NOMO-1 (cell line): ENCODE measurements at regions not wholly inside any gene's neighbourhood (a gene's known extent, or its start where the extent isn't known, plus 50 kb on each side); places are given as distances from the start of the nearest gene placed in this dataset.

Experiments
- DNase-seq, 2 experiments: peaks; one replicate each; lab custom pipeline; 2025; ENCODE audit not compliant: unreplicated experiment in 2 of 2; lab: John Stamatoyannopoulos, UW

GRCh38 chr4:136590440-136590839 is 941.9 kb downstream of the PCDH18 start:
- no peak for DNase-seq

- no peak for DNase-seq
These were observed 948.7 kb downstream of the PCDH18 start for GRCh38 chr4:136583567-136583966.

DNA sequence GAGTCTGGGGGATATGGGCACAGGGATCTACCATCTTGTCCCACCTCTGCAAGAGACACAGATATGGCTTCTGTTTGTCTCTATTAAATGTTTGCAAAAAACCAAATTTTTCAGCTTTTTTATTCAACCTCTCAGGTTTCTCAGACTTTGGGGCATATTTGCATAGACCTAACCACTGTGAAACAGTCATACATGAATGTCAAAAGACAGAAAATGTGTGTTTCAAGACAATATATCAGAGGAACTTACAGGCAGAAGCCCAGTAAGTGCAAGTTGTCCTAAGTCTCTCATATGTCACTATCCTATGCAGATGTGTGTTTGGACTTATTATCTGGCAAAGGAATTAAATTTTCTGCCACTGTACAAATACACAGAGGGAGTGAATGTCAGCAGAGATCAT is 951.2 kb downstream of the PCDH18 start:
- DNase-seq = no peak

DNA sequence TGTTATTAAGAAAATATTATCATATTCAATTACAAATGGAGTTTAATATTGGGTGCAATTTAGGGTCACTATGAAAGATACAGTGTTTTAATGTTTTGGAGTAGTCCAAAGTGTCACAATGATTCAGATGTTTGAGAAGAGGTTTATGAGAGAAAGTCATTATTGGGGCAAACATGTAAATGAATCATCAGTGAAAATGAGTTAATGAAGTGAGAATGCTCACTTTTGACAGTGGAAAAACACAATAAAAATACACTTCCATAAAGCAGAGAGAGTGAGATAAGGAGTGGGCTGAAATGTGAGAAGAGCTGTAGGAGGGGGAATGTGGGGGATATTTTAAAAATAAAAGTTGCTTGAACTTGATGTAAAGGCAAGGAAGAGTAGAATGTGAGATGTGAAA is 957.1 kb downstream of the PCDH18 start:
- no peak for DNase-seq

DNA sequence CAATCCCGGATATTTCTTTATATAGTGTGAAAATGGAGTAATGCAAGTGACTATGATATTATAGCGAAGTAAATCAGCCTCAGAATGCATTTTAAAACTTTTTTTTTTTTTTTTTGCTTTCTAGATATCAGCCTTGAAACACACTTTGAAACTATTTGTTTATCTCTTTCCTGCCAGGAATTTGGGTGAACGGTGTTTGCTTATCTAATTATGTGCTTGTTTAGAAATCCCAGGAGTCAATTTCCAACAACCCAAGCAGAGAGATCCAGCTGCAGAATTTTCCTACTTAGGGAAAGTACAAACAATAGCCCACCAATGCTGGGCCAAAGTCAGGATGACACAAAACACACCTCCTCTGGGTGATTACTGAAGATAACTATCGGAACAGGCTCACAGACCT is 958.8 kb downstream of the PCDH18 start:
- DNase-seq = no peak

DNA sequence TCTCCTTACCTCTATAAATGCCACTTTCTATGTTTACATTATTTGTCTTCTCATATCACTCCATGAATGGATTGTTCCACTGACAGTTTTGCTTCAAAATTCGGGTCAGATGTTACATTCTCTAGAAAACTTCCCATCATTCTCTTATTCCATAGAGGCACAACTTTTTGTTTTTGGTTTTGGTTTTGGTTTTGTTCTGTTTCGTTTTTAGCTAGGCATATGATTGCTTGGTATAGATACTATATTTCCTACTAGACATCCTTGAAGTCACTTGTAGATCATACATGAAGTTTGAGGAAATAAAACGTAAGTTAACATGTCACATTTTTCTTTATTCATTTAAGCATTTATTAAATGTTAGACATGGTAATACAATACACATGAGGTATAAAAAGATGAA is 961.0 kb downstream of the PCDH18 start:
- no peak for DNase-seq

DNA sequence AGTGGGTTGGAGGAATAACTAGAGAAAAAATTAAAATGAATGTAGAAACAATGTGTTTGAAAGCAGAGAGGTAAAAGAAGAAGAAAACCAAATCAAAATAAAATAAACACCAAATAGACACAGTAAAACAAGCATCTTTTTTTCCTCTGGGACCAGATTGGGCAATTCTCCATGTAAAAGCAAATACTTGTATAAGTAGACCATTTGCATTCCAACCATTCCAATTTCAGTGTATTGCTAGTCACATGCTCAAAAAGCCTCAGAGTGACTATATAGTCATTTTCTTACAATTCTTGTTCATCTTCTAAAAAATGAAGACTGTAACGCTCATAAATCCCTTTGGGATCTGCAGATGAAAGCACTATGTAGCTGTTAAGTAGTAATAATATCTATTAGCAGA is 969.5 kb downstream of the PCDH18 start:
- DNase-seq = no peak

DNA sequence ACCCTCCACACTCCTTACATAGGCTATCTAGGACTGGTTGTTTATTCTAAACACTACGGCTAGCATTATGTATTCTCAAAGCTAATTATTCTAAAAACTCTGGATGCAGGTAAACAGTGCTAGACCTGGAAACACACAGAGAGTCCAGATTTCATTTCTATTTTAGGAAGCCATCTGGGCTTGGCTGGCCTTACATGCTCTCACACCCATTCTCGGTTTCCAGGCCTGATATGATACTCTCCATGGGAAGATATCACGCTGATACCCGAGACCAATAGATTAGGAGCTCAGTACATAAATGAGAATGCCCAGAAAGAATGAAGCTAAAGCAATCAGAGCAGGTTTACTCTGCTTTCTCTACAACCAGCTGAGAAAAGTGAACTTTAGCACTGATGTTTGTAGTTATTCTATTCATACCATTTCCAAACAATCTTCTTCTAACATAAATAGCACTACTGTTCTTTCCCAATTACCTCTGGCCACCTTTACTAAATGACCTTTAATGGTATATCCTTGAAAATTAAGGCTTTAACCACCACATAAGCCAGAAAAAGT is 973.3 kb downstream of the PCDH18 start:
- DNase-seq = no peak

DNA sequence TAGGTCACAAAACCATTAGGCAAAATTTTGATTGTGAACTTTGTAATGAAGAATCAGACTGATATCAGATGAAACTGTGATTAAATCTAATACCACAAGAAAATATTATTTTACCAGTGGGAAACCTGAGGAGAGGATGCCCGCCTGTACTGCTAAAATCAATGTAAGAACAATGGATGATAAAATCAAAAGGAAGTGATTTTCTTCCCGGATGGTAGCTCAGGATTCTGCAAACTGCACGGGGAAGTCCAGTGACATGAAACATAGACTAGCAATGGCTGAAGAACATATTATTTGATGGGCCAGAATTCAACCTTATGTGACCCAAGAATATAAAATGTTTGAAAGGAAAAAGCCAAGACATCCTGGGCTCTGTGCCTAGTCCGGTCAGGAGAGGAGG is 974.9 kb downstream of the PCDH18 start:
- DNase-seq = no peak

GRCh38 chr4:136554033-136554432 is 978.3 kb downstream of the PCDH18 start:
- no peak for DNase-seq

DNA sequence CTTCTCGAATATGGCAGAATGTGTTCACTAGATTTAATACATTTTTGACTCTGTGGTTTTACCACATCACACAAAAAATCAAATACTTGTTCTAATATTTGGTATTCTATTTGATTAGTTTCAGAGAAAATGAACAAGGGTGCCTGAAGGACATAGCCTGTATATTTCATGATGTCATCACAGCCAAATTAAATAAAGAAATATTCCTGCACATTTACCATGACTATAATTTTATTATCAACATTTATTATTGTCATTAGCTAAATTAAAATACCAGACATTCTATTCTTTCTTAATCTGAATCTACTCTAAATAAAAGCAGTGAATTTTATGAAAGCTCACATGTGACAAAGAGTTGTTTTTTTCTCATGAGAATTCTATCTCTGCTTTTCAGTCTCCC is 980.5 kb downstream of the PCDH18 start:
- no peak for DNase-seq

DNA sequence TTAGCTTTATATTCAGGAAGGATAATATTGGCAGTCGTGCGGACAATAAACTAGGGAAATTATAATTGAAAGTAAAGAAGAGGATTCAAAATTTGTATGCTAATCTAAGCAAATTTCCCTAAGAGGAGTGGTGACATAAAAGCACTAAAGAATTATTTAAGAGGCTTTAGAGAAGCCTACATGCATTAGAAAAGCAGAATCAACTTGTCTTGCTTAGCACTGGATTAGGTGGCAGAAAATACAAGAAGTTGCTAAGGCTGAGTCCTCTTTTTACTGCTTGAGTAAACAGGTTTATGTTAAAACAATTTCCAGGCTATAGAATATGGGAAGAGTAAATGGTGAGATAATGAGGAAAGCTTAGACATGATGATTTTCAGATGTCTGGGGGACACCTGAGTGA is 991.5 kb downstream of the PCDH18 start:
- no peak for DNase-seq

- no peak for DNase-seq
These were observed 1004.2 kb downstream of the PCDH18 start for GRCh38 chr4:136528131-136528530.

DNA sequence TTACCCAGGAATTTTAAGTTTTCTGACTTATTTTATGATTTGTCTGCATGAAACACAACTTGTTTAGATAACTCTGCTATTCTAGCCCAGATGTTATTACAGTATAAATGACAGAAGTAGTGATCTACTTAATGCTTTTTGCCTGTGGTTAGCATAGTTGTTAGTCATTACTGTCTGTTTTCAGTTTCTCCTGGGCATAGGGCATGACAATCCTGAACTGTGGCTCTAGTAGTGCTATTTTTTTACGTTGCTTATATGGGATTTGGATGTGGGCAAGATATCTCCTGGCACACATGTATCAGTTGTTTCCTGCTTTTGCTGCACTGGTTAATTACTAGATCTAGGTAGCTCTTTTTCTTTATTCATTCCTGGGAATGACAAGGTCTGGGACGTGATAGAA is 1005.8 kb downstream of the PCDH18 start:
- DNase-seq = no peak

DNA sequence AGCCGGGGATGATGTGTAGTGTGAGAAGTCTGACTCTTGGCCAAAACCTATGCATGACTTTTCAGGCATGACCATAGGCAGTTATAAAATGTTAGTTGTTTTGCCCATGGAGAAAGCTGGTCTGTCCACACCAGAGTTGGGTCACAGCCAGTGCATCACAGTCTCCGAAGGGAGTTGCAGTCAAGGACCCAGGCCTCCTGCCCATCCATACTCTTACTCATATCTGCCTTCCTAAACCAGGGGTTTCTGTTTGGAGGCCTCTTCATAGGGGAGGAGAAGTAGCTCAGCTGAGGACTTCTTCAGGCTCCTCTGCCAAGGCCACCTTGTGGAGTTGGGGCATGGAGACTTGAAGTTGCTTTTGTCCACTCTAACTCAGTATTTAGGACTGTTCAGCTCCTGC is 1008.3 kb downstream of the PCDH18 start:
- no peak for DNase-seq

GRCh38 chr4:136516371-136516770 is 1015.9 kb downstream of the PCDH18 start:
- DNase-seq = no peak

DNA sequence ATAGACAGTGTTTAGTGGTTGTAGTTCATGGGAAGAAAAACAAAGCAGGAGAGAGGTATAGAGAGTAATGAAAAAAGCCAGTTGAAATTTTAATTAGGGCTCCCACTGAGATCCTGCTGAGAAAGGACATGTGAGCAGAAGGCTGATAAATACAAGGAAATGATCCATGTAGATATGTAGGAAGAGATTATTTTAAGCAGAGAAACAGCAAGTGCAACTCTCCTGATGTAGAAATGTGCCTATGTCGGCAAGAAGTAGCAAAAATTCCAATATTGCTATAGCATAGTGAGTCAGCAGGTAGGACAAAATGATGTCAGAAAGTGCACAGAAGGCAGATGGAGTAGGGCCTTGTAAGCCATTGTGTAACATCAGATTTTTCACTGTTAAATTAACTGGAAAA is 1027.3 kb downstream of the PCDH18 start:
- DNase-seq = no peak

- DNase-seq = no peak
These were observed 1036.4 kb downstream of the PCDH18 start for GRCh38 chr4:136495851-136496250.

- no peak for DNase-seq
These were observed 1037.2 kb downstream of the PCDH18 start for GRCh38 chr4:136495076-136495475.

DNA sequence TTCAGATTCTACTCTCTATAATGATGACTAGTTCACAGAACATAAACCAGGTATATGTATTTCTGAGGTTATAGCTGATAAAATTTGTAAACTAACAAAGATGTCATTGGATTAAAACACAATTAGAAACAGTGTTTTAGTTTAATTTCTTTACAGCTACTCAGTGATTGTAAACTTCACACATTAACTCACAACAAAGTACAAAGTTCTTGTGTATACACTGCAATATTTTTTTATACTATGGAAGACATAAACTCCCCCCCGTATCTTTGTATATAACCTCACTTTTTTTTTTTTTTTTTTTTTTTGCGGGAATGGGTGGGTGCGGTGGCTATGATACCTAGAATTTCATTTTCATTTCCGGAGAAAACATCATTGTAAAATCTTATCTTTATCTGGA is 1043.2 kb downstream of the PCDH18 start:
- DNase-seq = no peak

DNA sequence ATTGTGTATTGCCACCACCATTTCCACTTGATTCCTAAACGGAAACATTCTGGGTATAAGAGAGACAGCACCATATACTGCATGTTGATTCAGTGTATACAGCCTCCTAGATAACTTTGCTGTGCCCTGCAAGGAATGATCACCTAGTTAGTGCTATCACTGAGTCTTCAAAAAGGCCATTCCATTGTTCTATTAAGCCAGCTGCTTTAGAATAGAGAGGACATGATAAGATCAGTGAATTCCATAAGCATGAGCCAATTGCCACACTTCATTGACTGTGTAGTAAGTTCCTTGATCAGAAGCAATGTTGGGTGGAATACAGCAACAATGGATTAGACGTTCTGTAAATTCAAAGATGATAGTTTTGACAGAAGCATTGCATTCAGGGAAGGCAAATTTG is 1047.3 kb downstream of the PCDH18 start:
- DNase-seq = no peak

GRCh38 chr4:136476753-136477152 is 1055.5 kb downstream of the PCDH18 start:
- no peak for DNase-seq

DNA sequence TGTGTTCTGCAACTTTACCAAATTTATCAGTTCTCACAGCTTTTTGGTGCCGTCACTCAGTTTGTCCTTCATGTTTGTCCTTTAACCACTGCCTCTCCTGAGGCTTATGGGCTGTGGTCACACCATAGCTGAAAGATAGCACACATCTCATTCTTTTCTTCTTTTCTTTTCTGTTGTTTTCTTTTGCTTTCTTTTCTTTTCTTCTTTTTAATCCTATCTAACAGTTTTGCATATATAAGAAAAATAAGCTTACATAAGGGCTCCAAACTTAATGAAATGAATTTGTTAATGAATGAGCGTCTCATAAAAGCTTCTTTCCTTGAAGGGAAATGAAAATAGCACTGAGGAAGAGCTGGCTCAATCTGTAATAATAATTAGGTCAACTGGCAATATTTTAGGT is 1061.2 kb downstream of the PCDH18 start:
- DNase-seq = no peak

GRCh38 chr4:136465691-136466090 is 1066.6 kb downstream of the PCDH18 start:
- no peak for DNase-seq
